Femur (tissue), 1 donor: ENCODE measurements at regions not wholly inside any gene's neighbourhood (a gene's known extent, or its start where the extent isn't known, plus 50 kb on each side); places are given as distances from the start of the nearest gene placed in this dataset.

Experiments used
- DNase-seq: peaks from one replicate; pipeline ENCODE4 v3.0.0-alpha.2; 2017

- DNase-seq, result no peak
These were observed 115.6 kb downstream of the BTG1 start for GRCh38 chr12:92029902-92030586.

- DNase-seq, result no peak
These were observed 116.5 kb downstream of the BTG1 start for GRCh38 chr12:92029136-92029535.

GRCh38 chr12:92028441-92028709 lies 117.3 kb downstream of the BTG1 start:
- DNase-seq, result no peak

- no peak for DNase-seq
These were observed 117.8 kb downstream of the BTG1 start for GRCh38 chr12:92027701-92028440.

GRCh38 chr12:92027243-92027642 lies 118.4 kb downstream of the BTG1 start:
- DNase-seq, result no peak

GRCh38 chr12:92025462-92026207 lies 120.0 kb downstream of the BTG1 start:
- DNase-seq, result no peak

GRCh38 chr12:92022093-92022492 lies 123.6 kb downstream of the BTG1 start:
- no peak for DNase-seq

GRCh38 chr12:92021666-92022035 lies 124.0 kb downstream of the BTG1 start:
- DNase-seq, result no peak

GRCh38 chr12:92020983-92021665 lies 124.5 kb downstream of the BTG1 start:
- DNase-seq, result no peak

GRCh38 chr12:92019491-92020277 lies 126.0 kb downstream of the BTG1 start:
- DNase-seq, result no peak

- DNase-seq, result no peak
These were observed 133.0 kb downstream of the BTG1 start for GRCh38 chr12:92012691-92013090.

GRCh38 chr12:92010853-92011701 lies 134.6 kb downstream of the BTG1 start:
- DNase-seq, result no peak

- DNase-seq, result no peak
These were observed 135.3 kb downstream of the BTG1 start for GRCh38 chr12:92010368-92010767.

- no peak for DNase-seq
These were observed 137.3 kb downstream of the BTG1 start for GRCh38 chr12:92008345-92008744.

- no peak for DNase-seq
These were observed 137.9 kb downstream of the BTG1 start for GRCh38 chr12:92007787-92008186.

GRCh38 chr12:92003701-92004100 lies 141.9 kb downstream of the BTG1 start:
- no peak for DNase-seq

GRCh38 chr12:92002673-92003382 lies 142.8 kb downstream of the BTG1 start:
- DNase-seq, result no peak

- no peak for DNase-seq
These were observed 143.4 kb downstream of the BTG1 start for GRCh38 chr12:92002195-92002649.

- no peak for DNase-seq
These were observed 145.0 kb downstream of the BTG1 start for GRCh38 chr12:92000597-92000996.

GRCh38 chr12:91999823-92000222 lies 145.8 kb downstream of the BTG1 start:
- DNase-seq, result no peak

- DNase-seq, result no peak
These were observed 147.3 kb downstream of the BTG1 start for GRCh38 chr12:91998316-91998715.
